LNCAP (cell line): ENCODE measurements at regions not wholly inside any gene's neighbourhood (a gene's known extent, or its start where the extent isn't known, plus 50 kb on each side); places are given as distances from the start of the nearest gene placed in this dataset.

ENCODE experiments used
- CTCF ChIP-seq: fragments of 450-650 bp; IDR thresholded peaks from 2 replicates; pipeline ENCODE4 v1.5.1; 2017; ENCODE audit warnings: mild to moderate bottlenecking

- TF ChIP-seq CTCF = no peak
Observed at GRCh38 chr2:4745056-4745991, 946.9 kb upstream of the SOX11 start.

DNA sequence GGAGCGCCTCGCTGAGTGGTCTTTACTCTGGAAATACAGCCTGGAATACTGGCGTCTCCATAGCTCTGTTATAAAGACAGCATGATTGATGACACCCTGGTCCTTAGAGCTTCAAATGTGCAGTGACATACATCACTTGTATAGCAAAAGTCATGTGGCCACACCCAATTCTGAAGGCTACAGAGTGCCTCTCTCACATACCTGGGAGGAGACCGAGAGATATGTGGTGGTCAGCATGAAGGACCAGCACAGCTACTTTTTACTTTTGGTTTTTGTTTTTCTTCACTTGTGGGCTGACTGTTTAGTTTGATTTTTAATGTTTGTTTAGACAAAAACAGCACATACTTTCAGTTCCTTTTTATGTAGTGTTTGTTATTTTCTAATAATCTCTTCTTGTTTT lies 938.5 kb upstream of the SOX11 start:
- no peak for TF ChIP-seq CTCF

- TF ChIP-seq CTCF = peak; percentile 69
Observed at GRCh38 chr2:4762951-4763376, 929.2 kb upstream of the SOX11 start.

DNA sequence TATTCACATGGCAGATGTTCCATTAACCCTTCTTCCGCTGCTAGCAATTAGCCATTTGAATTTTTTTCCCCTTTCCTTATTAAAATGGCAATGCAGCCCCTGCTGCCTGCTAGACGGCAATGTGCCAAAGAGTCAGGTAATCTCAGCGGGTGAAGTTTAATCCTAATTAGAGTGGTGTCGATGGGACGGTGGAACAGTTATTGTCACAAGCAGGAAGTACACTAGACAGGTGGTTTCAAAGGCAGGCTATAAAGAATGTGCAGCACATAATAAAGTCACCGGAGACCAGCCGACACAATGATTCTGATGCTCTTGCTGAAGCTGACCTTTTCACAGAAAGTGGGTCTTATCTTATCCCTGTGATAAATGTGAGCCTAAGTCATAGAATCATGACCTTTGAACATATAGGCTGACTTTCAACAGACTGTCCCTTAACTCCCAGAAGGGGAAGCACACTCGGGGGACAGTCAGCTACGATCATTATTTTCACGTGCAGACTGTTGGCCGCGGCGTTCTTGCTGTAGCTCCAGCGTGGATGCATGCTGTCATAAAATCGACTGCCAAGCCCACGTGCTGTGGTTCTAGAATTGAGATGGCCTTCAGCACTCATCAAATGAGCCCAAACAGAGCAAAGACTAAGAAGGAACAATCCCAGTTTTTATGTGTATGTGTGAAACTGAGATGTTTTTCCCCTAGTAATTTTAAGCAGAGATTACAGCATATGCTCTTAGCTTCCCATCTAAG lies 926.2 kb upstream of the SOX11 start:
- TF ChIP-seq CTCF = no peak

DNA sequence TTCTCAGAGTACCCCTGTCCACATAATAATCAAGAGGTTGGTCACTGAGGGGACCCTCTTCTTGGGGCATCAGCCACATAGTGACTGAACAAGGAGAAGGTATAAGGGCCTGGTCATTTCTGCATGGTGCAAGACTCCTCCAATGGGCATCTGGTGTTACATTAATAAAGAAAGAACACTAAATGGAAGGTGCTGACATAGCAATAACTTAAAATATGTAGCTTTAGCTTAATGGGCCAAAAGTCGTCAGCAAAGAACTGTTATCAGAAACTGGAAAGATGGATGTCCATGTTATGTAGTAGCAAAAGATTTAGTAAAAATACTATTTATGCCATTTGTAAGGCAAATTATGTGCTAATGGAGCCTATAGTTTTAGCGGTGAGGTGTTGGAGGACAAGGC lies 916.5 kb upstream of the SOX11 start:
- TF ChIP-seq CTCF = no peak

GRCh38 chr2:4780679-4781078 lies 911.5 kb upstream of the SOX11 start:
- no peak for TF ChIP-seq CTCF

- no peak for TF ChIP-seq CTCF
Observed at GRCh38 chr2:4782647-4783046, 909.5 kb upstream of the SOX11 start.
